ENCODE measurements at regions not wholly inside any gene's neighbourhood (a gene's known extent, or its start where the extent isn't known, plus 50 kb on each side); places are given as distances from the start of the nearest gene placed in this dataset.

GRCh38 chr19:34852669-34853068 lies 74.0 kb upstream of the ZNF30 start:
- Mint-ChIP-seq H3K4me1 (ENCODE audit: unreplicated experiment) (peaks cover 7% of the 10 kb centered on the region), H3K27ac (ENCODE audit: unreplicated experiment) (no peak overlapping the region), H3K4me3 (ENCODE audit: unreplicated experiment) (peak overlapping the region; percentile 3), H3K9me3 (ENCODE audit: unreplicated experiment) (no peaks in the 10 kb centered on the region), H3K27me3 (ENCODE audit: unreplicated experiment) (peaks cover 5% of the 10 kb centered on the region), H3K36me3 (ENCODE audit: low read depth, unreplicated experiment) (peaks cover 28% of the 10 kb centered on the region)
- no peak for DNase-seq (ENCODE audit: low spot score)
- no peak for TF ChIP-seq CTCF (IDR thresholded peaks at IDR 0.05; ENCODE audit: unreplicated experiment)

GRCh38 chr19:34851277-34851804 lies 75.4 kb upstream of the ZNF30 start:
- no peak for TF ChIP-seq CTCF (IDR thresholded peaks at IDR 0.05; ENCODE audit: unreplicated experiment)
- Mint-ChIP-seq H3K27me3 (ENCODE audit: unreplicated experiment) (peaks cover 7% of the 10 kb centered on the region), H3K27ac (ENCODE audit: unreplicated experiment) (peak overlapping the region; percentile 10), H3K4me3 (ENCODE audit: unreplicated experiment) (no peak overlapping the region), H3K4me1 (ENCODE audit: unreplicated experiment) (peaks cover 10% of the 10 kb centered on the region), H3K36me3 (ENCODE audit: low read depth, unreplicated experiment) (peaks cover 36% of the 10 kb centered on the region), H3K9me3 (ENCODE audit: unreplicated experiment) (no peaks in the 10 kb centered on the region)
- DNase-seq (ENCODE audit: low spot score): no peak

GRCh38 chr19:34847393-34847792 lies 74.4 kb upstream of the ZNF599 start:
- H3K4me1 Mint-ChIP-seq (ENCODE audit: unreplicated experiment): peaks cover 7% of the 10 kb centered on the region
- peaks cover 24% of the 10 kb centered on the region for H3K36me3 Mint-ChIP-seq (ENCODE audit: low read depth, unreplicated experiment)
- TF ChIP-seq CTCF (IDR thresholded peaks at IDR 0.05; ENCODE audit: unreplicated experiment): no peak
- H3K4me3 Mint-ChIP-seq (ENCODE audit: unreplicated experiment): no peak overlapping the region
- no peak for DNase-seq (ENCODE audit: low spot score)
- peaks cover 5% of the 10 kb centered on the region for H3K27me3 Mint-ChIP-seq (ENCODE audit: unreplicated experiment)
- no peaks in the 10 kb centered on the region for H3K9me3 Mint-ChIP-seq (ENCODE audit: unreplicated experiment)
- H3K27ac Mint-ChIP-seq (ENCODE audit: unreplicated experiment): no peak overlapping the region

GRCh38 chr19:34844277-34844676 lies 71.3 kb upstream of the ZNF599 start:
- H3K27ac Mint-ChIP-seq (ENCODE audit: unreplicated experiment): no peak overlapping the region
- no peak for TF ChIP-seq CTCF (IDR thresholded peaks at IDR 0.05; ENCODE audit: unreplicated experiment)

GRCh38 chr19:34841780-34842179 lies 68.8 kb upstream of the ZNF599 start:
- Mint-ChIP-seq H3K27me3 (ENCODE audit: unreplicated experiment) (peaks cover 10% of the 10 kb centered on the region), H3K9me3 (ENCODE audit: unreplicated experiment) (no peaks in the 10 kb centered on the region), H3K4me3 (ENCODE audit: unreplicated experiment) (no peak overlapping the region), H3K36me3 (ENCODE audit: low read depth, unreplicated experiment) (peaks cover 4% of the 10 kb centered on the region), H3K4me1 (ENCODE audit: unreplicated experiment) (peaks cover 25% of the 10 kb centered on the region), H3K27ac (ENCODE audit: unreplicated experiment) (no peak overlapping the region)
- TF ChIP-seq CTCF (IDR thresholded peaks at IDR 0.05; ENCODE audit: unreplicated experiment): no peak
- no peak for DNase-seq (ENCODE audit: low spot score)

More at GRCh38 chr19:34844277-34844676, 71.3 kb upstream of the ZNF599 start:
- peaks cover 5% of the 10 kb centered on the region for H3K4me1 Mint-ChIP-seq (ENCODE audit: unreplicated experiment)
- DNase-seq (ENCODE audit: low spot score): no peak
- peaks cover 15% of the 10 kb centered on the region for H3K36me3 Mint-ChIP-seq (ENCODE audit: low read depth, unreplicated experiment)
- peaks cover 5% of the 10 kb centered on the region for H3K27me3 Mint-ChIP-seq (ENCODE audit: unreplicated experiment)
- no peak overlapping the region for H3K4me3 Mint-ChIP-seq (ENCODE audit: unreplicated experiment)
- no peaks in the 10 kb centered on the region for H3K9me3 Mint-ChIP-seq (ENCODE audit: unreplicated experiment)
